GM21723 (cell line): ENCODE measurements at regions not wholly inside any gene's neighbourhood (a gene's known extent, or its start where the extent isn't known, plus 50 kb on each side); places are given as distances from the start of the nearest gene placed in this dataset.

Source experiments
- ATAC-seq: cut with Tn5 transposase; IDR thresholded peaks from one replicate; pipeline ENCODE4 v1.9.1; 2021; ENCODE audit warnings: mild to moderate bottlenecking, moderate library complexity; ENCODE audit not compliant: unreplicated experiment

GRCh38 chr7:45511721-45512597 lies 62.2 kb upstream of the ADCY1 start:
- ATAC-seq: no peak

DNA sequence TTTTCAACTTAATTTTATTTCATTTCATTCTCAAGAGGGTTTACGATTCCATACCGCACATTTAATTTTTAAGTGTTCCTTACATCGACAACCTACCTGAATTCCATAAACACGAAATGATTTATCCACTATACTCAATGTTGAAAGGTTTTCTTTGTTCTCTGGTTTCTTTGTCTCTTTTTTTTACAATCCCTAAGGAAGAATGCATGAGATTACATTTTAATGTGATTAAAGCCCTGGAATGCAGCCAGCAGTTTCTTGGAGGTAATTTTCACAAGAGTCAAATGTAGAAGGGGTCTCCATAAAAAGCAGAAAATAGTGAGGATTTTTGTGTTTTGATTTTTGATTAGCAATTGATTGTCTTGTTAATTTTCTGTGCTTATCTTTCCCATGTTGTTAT lies 59.2 kb upstream of the ADCY1 start:
- no peak for ATAC-seq

DNA sequence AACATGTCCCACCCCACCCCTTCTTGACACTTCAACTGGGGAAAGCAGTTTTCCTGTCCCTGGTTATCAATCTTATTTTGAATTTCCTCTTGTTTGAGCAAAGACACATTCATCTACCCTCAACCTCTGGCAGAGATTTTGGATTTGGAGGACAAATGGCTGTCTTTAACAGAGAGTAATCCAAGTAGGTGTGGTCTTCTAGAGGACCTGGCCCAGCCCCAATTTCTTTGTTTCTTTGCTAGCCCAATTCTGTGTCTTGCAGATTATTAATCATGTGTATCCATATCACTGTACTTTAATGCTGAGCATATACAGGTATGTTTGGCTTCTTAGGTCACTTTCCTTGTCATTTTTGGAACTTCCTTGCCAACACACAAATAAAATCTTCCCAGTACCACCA lies 58.8 kb upstream of the ADCY1 start:
- ATAC-seq: no peak
